MM.1S (cell line): ENCODE measurements at regions not wholly inside any gene's neighbourhood (a gene's known extent, or its start where the extent isn't known, plus 50 kb on each side); places are given as distances from the start of the nearest gene placed in this dataset.

Source experiments
- DNase-seq: peaks from one replicate; pipeline ENCODE4 v3.0.0-alpha.2; 2015
- H2AFZ ChIP-seq: fragments of 300-600 bp; sonication (generic); 2 replicates; pipeline ENCODE4 v1.6.0; 2016; ENCODE audit warnings: antibody characterized with exemption, low read length
- H3F3A ChIP-seq: fragments of 300-600 bp; sonication (generic); 2 replicates; pipeline ENCODE4 v1.6.1; 2016; ENCODE audit warnings: mild to moderate bottlenecking, antibody characterized with exemption, low read length, moderate library complexity, mixed read lengths; ENCODE audit not compliant: insufficient read depth
- H3K27ac ChIP-seq: fragments of 300-600 bp; sonication (generic); 2 replicates; pipeline ENCODE4 v1.5.1; 2016; ENCODE audit warnings: mild to moderate bottlenecking, low read length
- H3K27me3 ChIP-seq: fragments of 300-600 bp; sonication (generic); replicated peaks from 2 replicates; pipeline ENCODE4 v1.6.0; 2016; ENCODE audit warnings: low read length; ENCODE audit not compliant: insufficient read depth
- H3K36me3 ChIP-seq: fragments of 300-600 bp; sonication (generic); replicated peaks from 2 replicates; pipeline ENCODE4 v1.6.1; 2016; ENCODE audit warnings: mild to moderate bottlenecking, low read length, mixed read lengths; ENCODE audit not compliant: insufficient read depth
- H3K4me1 ChIP-seq: fragments of 300-600 bp; sonication (generic); 2 replicates; pipeline ENCODE4 v1.6.1; 2016; ENCODE audit warnings: low read length, mixed read lengths
- H3K4me2 ChIP-seq: fragments of 300-600 bp; sonication (generic); 2 replicates; pipeline ENCODE4 v1.6.0; 2016; ENCODE audit warnings: low read depth, low read length
- H3K4me3 ChIP-seq: fragments of 300-600 bp; sonication (generic); 2 replicates; pipeline ENCODE4 v1.5.1; 2016; ENCODE audit warnings: low read length, mixed read lengths
- H3K79me2 ChIP-seq: fragments of 300-600 bp; sonication (generic); 2 replicates; pipeline ENCODE4 v1.6.1; 2016; ENCODE audit warnings: mixed run types, low read length, mixed read lengths
- H3K9ac ChIP-seq: fragments of 300-600 bp; sonication (generic); 2 replicates; pipeline ENCODE4 v1.6.1; 2016; ENCODE audit warnings: low read length, mixed read lengths
- H3K9me2 ChIP-seq: fragments of 300-600 bp; sonication (generic); replicated peaks from 2 replicates; pipeline ENCODE4 v1.6.1; 2016; ENCODE audit warnings: mild to moderate bottlenecking, low read length, mixed read lengths; ENCODE audit not compliant: insufficient read depth
- H3K9me3 ChIP-seq: fragments of 300-600 bp; sonication (generic); replicated peaks from 2 replicates; pipeline ENCODE4 v1.6.1; 2016; ENCODE audit warnings: mild to moderate bottlenecking, low read length, mixed read lengths; ENCODE audit not compliant: insufficient read depth
- H4K20me1 ChIP-seq: fragments of 300-600 bp; sonication (generic); 2 replicates; pipeline ENCODE4 v1.6.1; 2016; ENCODE audit warnings: mild to moderate bottlenecking, low read length, moderate library complexity, mixed read lengths; ENCODE audit not compliant: insufficient read depth
- EZH2 ChIP-seq: fragments of 300-600 bp; sonication (generic); optimal IDR thresholded peaks from 2 replicates; pipeline ENCODE3; 2017; ENCODE audit warnings: low read depth, mild to moderate bottlenecking, antibody characterized with exemption, low read length, mixed read lengths
- EZH2phosphoT487 ChIP-seq: fragments of 300-600 bp; sonication (generic); IDR thresholded peaks from 2 replicates; pipeline ENCODE4 v1.6.1; 2018; ENCODE audit warnings: antibody characterized with exemption, low read length
- TF ChIP-seq, protein P1 (sequence below): fragments of 300-600 bp; sonication (generic); IDR thresholded peaks from 2 replicates; pipeline ENCODE4 v1.5.1; 2016; ENCODE audit warnings: antibody characterized with exemption, low read length, mixed read lengths

DNA sequence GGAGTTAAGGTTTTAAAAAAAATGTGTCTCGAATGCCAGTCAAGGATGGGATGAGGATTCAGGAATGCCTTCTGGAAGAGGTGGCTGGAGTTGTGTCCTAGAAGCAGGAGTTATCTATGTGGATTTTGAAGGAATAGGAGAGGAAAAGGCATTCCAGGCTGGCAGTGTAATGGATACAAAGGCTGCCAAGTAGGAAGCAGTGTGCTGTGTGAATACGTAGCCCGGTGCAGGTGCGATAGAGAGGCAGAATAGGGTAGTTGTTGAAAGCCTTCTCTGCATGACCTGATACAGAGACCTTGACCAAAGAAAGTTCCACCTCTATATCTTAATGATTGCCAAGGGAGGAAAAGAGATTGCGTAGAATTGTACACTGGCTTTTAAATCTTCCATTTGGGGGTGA is 128.1 kb upstream of the ITGB1 start:
- Histone ChIP-seq H3K79me2 (no peaks in the 10 kb centered on the region), H3K9ac (no peak overlapping the region), H3K36me3 (no peaks in the 10 kb centered on the region), H3K9me2 (no peaks in the 10 kb centered on the region), H2AFZ (no peak overlapping the region), H3K4me2 (no peak overlapping the region), H3K9me3 (no peaks in the 10 kb centered on the region), H3K4me3 (no peak overlapping the region), H3F3A (no peaks in the 10 kb centered on the region), H3K4me1 (no peaks in the 10 kb centered on the region), H3K27ac (no peak overlapping the region), H3K27me3 (no peaks in the 10 kb centered on the region), H4K20me1 (no peaks in the 10 kb centered on the region)
- TF ChIP-seq EZH2phosphoT487 = no peak
- TF ChIP-seq, protein P1, sequence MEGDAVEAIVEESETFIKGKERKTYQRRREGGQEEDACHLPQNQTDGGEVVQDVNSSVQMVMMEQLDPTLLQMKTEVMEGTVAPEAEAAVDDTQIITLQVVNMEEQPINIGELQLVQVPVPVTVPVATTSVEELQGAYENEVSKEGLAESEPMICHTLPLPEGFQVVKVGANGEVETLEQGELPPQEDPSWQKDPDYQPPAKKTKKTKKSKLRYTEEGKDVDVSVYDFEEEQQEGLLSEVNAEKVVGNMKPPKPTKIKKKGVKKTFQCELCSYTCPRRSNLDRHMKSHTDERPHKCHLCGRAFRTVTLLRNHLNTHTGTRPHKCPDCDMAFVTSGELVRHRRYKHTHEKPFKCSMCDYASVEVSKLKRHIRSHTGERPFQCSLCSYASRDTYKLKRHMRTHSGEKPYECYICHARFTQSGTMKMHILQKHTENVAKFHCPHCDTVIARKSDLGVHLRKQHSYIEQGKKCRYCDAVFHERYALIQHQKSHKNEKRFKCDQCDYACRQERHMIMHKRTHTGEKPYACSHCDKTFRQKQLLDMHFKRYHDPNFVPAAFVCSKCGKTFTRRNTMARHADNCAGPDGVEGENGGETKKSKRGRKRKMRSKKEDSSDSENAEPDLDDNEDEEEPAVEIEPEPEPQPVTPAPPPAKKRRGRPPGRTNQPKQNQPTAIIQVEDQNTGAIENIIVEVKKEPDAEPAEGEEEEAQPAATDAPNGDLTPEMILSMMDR = no peak
- no peak for TF ChIP-seq EZH2
- no peak for DNase-seq

DNA sequence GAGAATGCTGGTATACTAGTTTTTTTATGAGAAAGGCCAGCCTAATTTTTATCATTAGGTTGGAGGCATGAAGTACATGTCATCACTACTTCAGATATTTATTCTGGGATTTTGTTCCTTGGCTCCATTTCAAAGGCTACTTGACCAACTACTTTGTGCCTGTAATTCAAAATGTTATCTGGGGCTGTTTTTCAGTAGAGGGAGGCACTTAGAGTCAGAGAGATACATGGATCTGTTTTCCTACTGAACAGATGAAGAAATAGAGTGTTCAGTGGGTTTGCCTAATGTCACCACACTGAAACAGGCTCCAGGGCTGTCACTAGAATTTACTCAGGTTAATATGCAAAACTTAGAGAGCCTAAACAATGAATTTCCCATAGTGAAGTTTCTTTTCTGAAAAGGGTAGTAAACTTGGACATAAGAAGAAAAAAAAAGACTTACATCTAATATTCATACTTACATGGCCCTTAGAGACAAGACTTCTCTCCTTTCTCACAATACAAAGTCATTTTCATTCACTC is 127.3 kb upstream of the ITGB1 start:
- Histone ChIP-seq H3K9ac (no peak overlapping the region), H3K27me3 (no peaks in the 10 kb centered on the region), H4K20me1 (no peaks in the 10 kb centered on the region), H3K9me3 (no peaks in the 10 kb centered on the region), H3K27ac (no peak overlapping the region), H3K36me3 (no peaks in the 10 kb centered on the region), H3K4me3 (no peak overlapping the region), H2AFZ (no peak overlapping the region), H3K79me2 (no peaks in the 10 kb centered on the region), H3F3A (no peaks in the 10 kb centered on the region), H3K4me2 (no peak overlapping the region), H3K9me2 (no peaks in the 10 kb centered on the region), H3K4me1 (no peaks in the 10 kb centered on the region)
- DNase-seq = no peak
- TF ChIP-seq, protein P1 = no peak
- TF ChIP-seq EZH2 (no peak), EZH2phosphoT487 (no peak)

DNA sequence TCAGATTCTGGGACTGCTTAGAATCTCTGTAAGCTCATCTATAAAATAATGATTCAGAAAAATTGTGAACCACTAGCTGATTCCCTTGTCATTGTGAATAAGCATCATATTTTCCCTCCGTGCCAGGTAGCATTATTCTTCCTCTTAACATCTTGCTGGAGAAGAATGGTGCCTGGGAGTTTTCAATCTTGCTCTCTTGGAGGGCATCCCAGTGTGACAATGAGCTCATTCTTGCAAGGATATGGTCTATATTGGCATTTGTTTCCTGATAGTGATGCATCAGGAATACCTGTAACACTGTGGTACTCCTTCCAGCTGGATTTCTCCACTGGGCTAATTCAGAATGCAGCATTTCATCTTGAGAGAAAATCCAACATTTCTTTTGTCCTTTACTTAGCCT is 126.4 kb upstream of the ITGB1 start:
- no peak overlapping the region for H2AFZ ChIP-seq
- TF ChIP-seq EZH2phosphoT487 (no peak), EZH2 (no peak)
- TF ChIP-seq, protein P1 = no peak
- no peaks in the 10 kb centered on the region for H4K20me1 ChIP-seq
- no peak overlapping the region for H3K27ac ChIP-seq
- H3K79me2 ChIP-seq = no peaks in the 10 kb centered on the region
- H3K9me3 ChIP-seq = no peaks in the 10 kb centered on the region
- no peaks in the 10 kb centered on the region for H3K4me1 ChIP-seq
- no peaks in the 10 kb centered on the region for H3K27me3 ChIP-seq
- H3K36me3 ChIP-seq = no peaks in the 10 kb centered on the region
- no peaks in the 10 kb centered on the region for H3F3A ChIP-seq
- H3K4me3 ChIP-seq = no peak overlapping the region
- H3K9me2 ChIP-seq = no peaks in the 10 kb centered on the region
- no peak overlapping the region for H3K9ac ChIP-seq
- H3K4me2 ChIP-seq = no peak overlapping the region
- DNase-seq = no peak
